ENCODE measurements at regions not wholly inside any gene's neighbourhood (a gene's known extent, or its start where the extent isn't known, plus 50 kb on each side); places are given as distances from the start of the nearest gene placed in this dataset.
"Not testable (repeated sequence)": the region's sequence is repeated elsewhere in the genome, so short reads cannot be mapped to it uniquely, and the experiment has no call there.

- no peak for DNase-seq
These were observed 372.7 kb upstream of the CITED2 start for GRCh38 chr6:139747154-139747553.

GRCh38 chr6:139744891-139745290, 370.4 kb upstream of the CITED2 start:
- DNase-seq, result no peak

- no peak for DNase-seq
These were observed 369.4 kb upstream of the CITED2 start for GRCh38 chr6:139743664-139744437.

- DNase-seq, result no peak
These were observed 368.2 kb upstream of the CITED2 start for GRCh38 chr6:139742671-139743070.

GRCh38 chr6:139738801-139739455, 364.5 kb upstream of the CITED2 start:
- no peak for DNase-seq

GRCh38 chr6:139736325-139736906, 362.0 kb upstream of the CITED2 start:
- no peak for DNase-seq

GRCh38 chr6:139732451-139732850, 358.0 kb upstream of the CITED2 start:
- DNase-seq, result no peak

- no peak for DNase-seq
These were observed 356.0 kb upstream of the CITED2 start for GRCh38 chr6:139730340-139730974.

GRCh38 chr6:139728876-139729427, 354.5 kb upstream of the CITED2 start:
- no peak for DNase-seq

GRCh38 chr6:139726272-139726671, 351.8 kb upstream of the CITED2 start:
- DNase-seq, result not testable (repeated sequence)

GRCh38 chr6:139722530-139722929, 348.1 kb upstream of the CITED2 start:
- no peak for DNase-seq

GRCh38 chr6:139721954-139722353, 347.5 kb upstream of the CITED2 start:
- no peak for DNase-seq

GRCh38 chr6:139713900-139714506, 339.6 kb upstream of the CITED2 start:
- no peak for DNase-seq

GRCh38 chr6:139713424-139713823, 339.0 kb upstream of the CITED2 start:
- no peak for DNase-seq

- DNase-seq, result no peak
These were observed 338.4 kb upstream of the CITED2 start for GRCh38 chr6:139712830-139713229.

GRCh38 chr6:139711804-139712585, 337.5 kb upstream of the CITED2 start:
- DNase-seq, result no peak

- DNase-seq, result no peak
These were observed 336.1 kb upstream of the CITED2 start for GRCh38 chr6:139710556-139710955.

GRCh38 chr6:139708337-139709199, 334.1 kb upstream of the CITED2 start:
- DNase-seq, result no peak

- DNase-seq, result no peak
These were observed 332.5 kb upstream of the CITED2 start for GRCh38 chr6:139706912-139707311.

GRCh38 chr6:139705284-139705683, 330.8 kb upstream of the CITED2 start:
- no peak for DNase-seq

GRCh38 chr6:139703780-139704179, 329.3 kb upstream of the CITED2 start:
- DNase-seq, result no peak
